Panc1 (cell line): ENCODE measurements at regions not wholly inside any gene's neighbourhood (a gene's known extent, or its start where the extent isn't known, plus 50 kb on each side); places are given as distances from the start of the nearest gene placed in this dataset.

Experiments used
- ATAC-seq: fragments of 200-7000 bp; cut with Tn5 transposase; 2 replicates; pipeline ENCODE4 v1.9.1; 2020; ENCODE audit warnings: mild to moderate bottlenecking, moderate library complexity
- BruUV-seq: library from RNA; stranded (reverse); fragments of 400-500 nt; replicated peaks from 2 replicates; lab custom pipeline; 2021; lab: Mats Ljungman, UMichigan
- CTCF ChIA-PET: fragments of 300-600 bp; sonication (Branson Sonifier 250); formaldehyde crosslinking; loops from one replicate; lab custom pipeline; 2022; ENCODE audit warnings: antibody characterized with exemption; lab: Charles Lee
- POLR2A ChIA-PET: fragments of 300-600 bp; sonication (Branson Sonifier 250); formaldehyde crosslinking; loops from one replicate; lab custom pipeline; 2022; ENCODE audit warnings: antibody characterized with exemption; lab: Charles Lee
- DNase-seq: peaks from one replicate; pipeline ENCODE4 v3.0.0-alpha.2; 2010; ENCODE audit warnings: low read depth, low spot score
- H3K27ac ChIP-seq: 2 replicates; pipeline ENCODE4 v1.5.1; 2011; ENCODE audit warnings: mild to moderate bottlenecking, low read length, inconsistent platforms
- H3K27me3 ChIP-seq: fragments of 200-500 bp; sonication (Bioruptor generic); 2 replicates; pipeline ENCODE4 v1.6.0; 2014; ENCODE audit warnings: low read length, inconsistent platforms; ENCODE audit not compliant: control insufficient read depth, insufficient read depth
- H3K36me3 ChIP-seq: fragments of 200-500 bp; sonication (Bioruptor generic); 2 replicates; pipeline ENCODE4 v1.5.1; 2014; ENCODE audit warnings: inconsistent platforms, mild to moderate bottlenecking, low read length, moderate library complexity; ENCODE audit not compliant: control insufficient read depth, insufficient read depth
- H3K4me1 ChIP-seq: 2 replicates; pipeline ENCODE4 v1.5.1; 2011; ENCODE audit warnings: inconsistent platforms, mild to moderate bottlenecking, low read length, moderate library complexity; ENCODE audit not compliant: control insufficient read depth, insufficient read depth
- H3K4me3 ChIP-seq, 2 experiments: 2 replicates each; pipeline ENCODE4 v1.5.1; 2011 to 2012; ENCODE audit warnings: low read depth in 2 of 2, low read length in 2 of 2, mild to moderate bottlenecking in 2 of 2, inconsistent platforms in 1 of 2, moderate library complexity in 1 of 2
- H3K9me3 ChIP-seq: fragments of 200-500 bp; sonication (Bioruptor generic); 2 replicates; pipeline ENCODE4 v1.5.1; 2014; ENCODE audit warnings: low read depth, mild to moderate bottlenecking, inconsistent platforms, low read length, moderate library complexity; ENCODE audit not compliant: control insufficient read depth, insufficient read depth
- CTCF ChIP-seq: fragments of 450-650 bp; IDR thresholded peaks from 2 replicates; pipeline ENCODE4 v1.5.1; 2017; ENCODE audit warnings: mild to moderate bottlenecking
- POLR2AphosphoS5 ChIP-seq: IDR thresholded peaks from 2 replicates; pipeline ENCODE4 v1.6.1; 2012; ENCODE audit warnings: mild to moderate bottlenecking, low read depth, low read length, moderate library complexity
- REST ChIP-seq, 2 experiments: IDR thresholded peaks; 2 replicates each; pipeline ENCODE4 v1.6.1; 2011 to 2012; ENCODE audit warnings: low read depth in 2 of 2, control low read depth in 1 of 2, low read length in 1 of 2, mild to moderate bottlenecking in 1 of 2, moderate library complexity in 1 of 2; ENCODE audit not compliant: insufficient read depth in 1 of 2
- SIN3A ChIP-seq: IDR thresholded peaks from 2 replicates; pipeline ENCODE4 v1.6.1; 2012; ENCODE audit warnings: low read depth, mild to moderate bottlenecking, low read length, moderate library complexity, borderline replicate concordance; ENCODE audit not compliant: insufficient read depth
- TCF7L2 ChIP-seq: IDR thresholded peaks from 2 replicates; pipeline ENCODE4 v1.6.1; 2011; ENCODE audit warnings: mild to moderate bottlenecking, low read depth, low read length, inconsistent platforms
- in situ Hi-C: cut with HindIII; loops from 2 replicates; pipeline ENCODE4 v1.10.0; 2016; ENCODE audit warnings: low sequenced_read_pairs, low pct_unique_long_range_greater_than_20kb
- intact Hi-C: fragments of 100-400 bp; cut with micrococcal nuclease; formaldehyde crosslinking; loops from one replicate; pipeline ENCODE4 v1.10.0; 2022; ENCODE audit not compliant: unreplicated experiment

DNA sequence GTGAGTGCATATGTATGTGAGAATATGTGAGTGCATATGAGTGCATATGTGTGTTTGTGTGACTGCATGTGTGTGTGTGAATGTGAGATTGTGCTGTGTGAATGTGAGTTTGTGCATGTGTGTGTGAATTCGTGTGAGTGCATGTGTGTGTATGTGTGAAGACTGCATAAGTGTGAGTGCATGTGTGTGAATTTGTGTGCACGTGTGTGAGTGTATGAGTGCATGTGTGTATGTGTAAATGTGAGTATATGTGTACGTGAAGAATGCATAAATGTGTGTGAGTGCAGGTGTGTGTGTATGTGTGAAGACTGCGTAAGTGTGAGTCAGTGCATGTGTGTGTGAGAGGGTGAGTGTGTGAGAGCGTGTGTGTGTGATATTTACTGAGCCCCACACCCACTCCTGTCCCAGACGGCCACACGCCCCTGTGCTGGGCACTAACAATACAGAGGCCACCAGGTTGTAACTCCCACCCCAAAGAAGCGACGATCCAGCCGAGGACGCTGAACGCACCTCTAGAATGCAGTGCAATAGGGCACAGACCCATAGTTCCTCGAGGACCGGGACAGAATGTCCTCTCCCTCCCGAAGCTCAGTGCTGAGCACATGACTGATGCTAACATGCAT lies 97.8 kb downstream of the C16orf95 start:
- H3K4me3 ChIP-seq, result no peak overlapping the region
- TF ChIP-seq TCF7L2, result no peak
- no peak for TF ChIP-seq CTCF
- TF ChIP-seq POLR2AphosphoS5, result no peak
- no peak for TF ChIP-seq SIN3A
- TF ChIP-seq REST (IDR thresholded peaks at IDR 0.05; ENCODE audit: insufficient read depth in 1 of 2, low read depth in 2 of 2, low read length in 1 of 2), result no peak
- H3K4me1 ChIP-seq, result no peaks in the 10 kb centered on the region
- POLR2A ChIA-PET, result no interaction called here
- DNase-seq (no peak), ATAC-seq (no peak)
- H3K9me3 ChIP-seq, result no peaks in the 10 kb centered on the region
- H3K27ac ChIP-seq, result no peak overlapping the region
- H3K36me3 ChIP-seq, result no peaks in the 10 kb centered on the region
- intact Hi-C loops, result no loop called here
- in situ Hi-C loops, result no loop called here
- no TSS peak for BruUV-seq
- no peaks in the 10 kb centered on the region for H3K27me3 ChIP-seq
- CTCF ChIA-PET, result no interaction called here

- intact Hi-C loops (no loop called here), in situ Hi-C loops (no loop called here)
- no peaks in the 10 kb centered on the region for H3K36me3 ChIP-seq
- ATAC-seq, result no peak
- ChIA-PET POLR2A (no interaction called here), CTCF (no interaction called here)
- DNase-seq, result no peak
- no peaks in the 10 kb centered on the region for H3K27me3 ChIP-seq
- H3K9me3 ChIP-seq, result no peaks in the 10 kb centered on the region
- no peak overlapping the region for H3K4me3 ChIP-seq
- TF ChIP-seq POLR2AphosphoS5, result no peak
- TF ChIP-seq TCF7L2, result no peak
- no peak for TF ChIP-seq CTCF
- TF ChIP-seq SIN3A, result no peak
- no peak for TF ChIP-seq REST (IDR thresholded peaks at IDR 0.05; ENCODE audit: insufficient read depth in 1 of 2, low read depth in 2 of 2, low read length in 1 of 2)
- no TSS peak for BruUV-seq
- no peaks in the 10 kb centered on the region for H3K4me1 ChIP-seq
- no peak overlapping the region for H3K27ac ChIP-seq
Measured at GRCh38 chr16:87221633-87222032, 95.6 kb downstream of the C16orf95 start.
